ENCODE measurements at regions not wholly inside any gene's neighbourhood (a gene's known extent, or its start where the extent isn't known, plus 50 kb on each side); places are given as distances from the start of the nearest gene placed in this dataset.

DNA sequence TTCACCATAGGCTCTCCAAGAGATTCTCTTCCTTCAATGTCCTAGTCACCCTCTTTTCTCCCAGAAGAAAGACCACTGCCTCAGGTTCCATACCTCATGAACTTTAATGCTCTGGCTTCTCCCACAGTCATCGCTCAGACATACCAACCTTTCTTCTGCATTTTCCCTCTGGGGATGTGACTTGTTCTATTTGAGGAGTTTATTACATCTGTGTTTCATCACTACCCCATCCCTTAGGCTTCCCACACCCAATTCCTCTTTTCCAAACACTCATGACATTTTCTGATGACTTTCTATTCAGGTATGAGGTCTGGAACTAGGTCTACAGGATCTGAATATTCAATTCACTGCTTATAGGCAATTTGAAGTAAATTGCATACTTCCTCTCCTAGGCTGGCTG, 298.6 kb upstream of the MAP2 start:
- H3K27ac ChIP-seq (ENCODE audit: insufficient read depth, low read length), result no peak overlapping the region
- no peaks in the 10 kb centered on the region for H4K20me1 ChIP-seq (ENCODE audit: control insufficient read depth, extremely low read depth, insufficient read depth, low read length)
- no peak for DNase-seq (ENCODE audit: low read depth in 2 of 2)
- no peaks in the 10 kb centered on the region for H3K79me2 ChIP-seq (ENCODE audit: control insufficient read depth, insufficient read depth, low read length)
- TF ChIP-seq, protein P1, sequence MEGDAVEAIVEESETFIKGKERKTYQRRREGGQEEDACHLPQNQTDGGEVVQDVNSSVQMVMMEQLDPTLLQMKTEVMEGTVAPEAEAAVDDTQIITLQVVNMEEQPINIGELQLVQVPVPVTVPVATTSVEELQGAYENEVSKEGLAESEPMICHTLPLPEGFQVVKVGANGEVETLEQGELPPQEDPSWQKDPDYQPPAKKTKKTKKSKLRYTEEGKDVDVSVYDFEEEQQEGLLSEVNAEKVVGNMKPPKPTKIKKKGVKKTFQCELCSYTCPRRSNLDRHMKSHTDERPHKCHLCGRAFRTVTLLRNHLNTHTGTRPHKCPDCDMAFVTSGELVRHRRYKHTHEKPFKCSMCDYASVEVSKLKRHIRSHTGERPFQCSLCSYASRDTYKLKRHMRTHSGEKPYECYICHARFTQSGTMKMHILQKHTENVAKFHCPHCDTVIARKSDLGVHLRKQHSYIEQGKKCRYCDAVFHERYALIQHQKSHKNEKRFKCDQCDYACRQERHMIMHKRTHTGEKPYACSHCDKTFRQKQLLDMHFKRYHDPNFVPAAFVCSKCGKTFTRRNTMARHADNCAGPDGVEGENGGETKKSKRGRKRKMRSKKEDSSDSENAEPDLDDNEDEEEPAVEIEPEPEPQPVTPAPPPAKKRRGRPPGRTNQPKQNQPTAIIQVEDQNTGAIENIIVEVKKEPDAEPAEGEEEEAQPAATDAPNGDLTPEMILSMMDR (conservative IDR thresholded peaks at IDR 0.05 in 1 of 2, IDR thresholded peaks at IDR 0.05 in 1 of 2; ENCODE audit: low read depth in 1 of 2, low read length in 2 of 2), result no peak
- TF ChIP-seq EZH2 (IDR thresholded peaks at IDR 0.05; ENCODE audit: low read length, missing control alignments), result no peak
- no peaks in the 10 kb centered on the region for H3K27me3 ChIP-seq (ENCODE audit: control insufficient read depth, insufficient read depth, low read length)
- H3K4me3 ChIP-seq (replicated peaks in 1 of 4; ENCODE audit: control extremely low read depth in 1 of 4, insufficient read depth in 1 of 4, low read depth in 3 of 4, low read length in 4 of 4), result no peak overlapping the region
- no peak overlapping the region for H2AFZ ChIP-seq (ENCODE audit: low read length)
- H3K9ac ChIP-seq (ENCODE audit: insufficient read depth, low read length), result no peak overlapping the region
- no peaks in the 10 kb centered on the region for H3K9me3 ChIP-seq (ENCODE audit: control insufficient read depth, insufficient read depth, low read depth, low read length)
- H3K36me3 ChIP-seq (ENCODE audit: control insufficient read depth, insufficient read depth, low read length), result no peaks in the 10 kb centered on the region
- no peaks in the 10 kb centered on the region for H3K4me1 ChIP-seq (ENCODE audit: control insufficient read depth, extremely low read depth, insufficient read depth, low read length)
- H3K4me2 ChIP-seq (ENCODE audit: extremely low read depth, insufficient read depth, low read length), result no peak overlapping the region

- no peak overlapping the region for H2AFZ ChIP-seq (ENCODE audit: low read length)
- DNase-seq (ENCODE audit: low read depth in 2 of 2), result no peak
- H3K4me1 ChIP-seq (ENCODE audit: control insufficient read depth, extremely low read depth, insufficient read depth, low read length), result no peaks in the 10 kb centered on the region
- H3K36me3 ChIP-seq (ENCODE audit: control insufficient read depth, insufficient read depth, low read length), result no peaks in the 10 kb centered on the region
- H3K9me3 ChIP-seq (ENCODE audit: control insufficient read depth, insufficient read depth, low read depth, low read length), result no peaks in the 10 kb centered on the region
- H4K20me1 ChIP-seq (ENCODE audit: control insufficient read depth, extremely low read depth, insufficient read depth, low read length), result no peaks in the 10 kb centered on the region
- H3K27me3 ChIP-seq (ENCODE audit: control insufficient read depth, insufficient read depth, low read length), result no peaks in the 10 kb centered on the region
- TF ChIP-seq, protein P1 (conservative IDR thresholded peaks at IDR 0.05 in 1 of 2, IDR thresholded peaks at IDR 0.05 in 1 of 2; ENCODE audit: low read depth in 1 of 2, low read length in 2 of 2), result no peak
- no peak for TF ChIP-seq EZH2 (IDR thresholded peaks at IDR 0.05; ENCODE audit: low read length, missing control alignments)
- no peak overlapping the region for H3K27ac ChIP-seq (ENCODE audit: insufficient read depth, low read length)
- H3K4me3 ChIP-seq (replicated peaks in 1 of 4; ENCODE audit: control extremely low read depth in 1 of 4, insufficient read depth in 1 of 4, low read depth in 3 of 4, low read length in 4 of 4), result no peak overlapping the region
- no peak overlapping the region for H3K4me2 ChIP-seq (ENCODE audit: extremely low read depth, insufficient read depth, low read length)
- no peak overlapping the region for H3K9ac ChIP-seq (ENCODE audit: insufficient read depth, low read length)
- no peaks in the 10 kb centered on the region for H3K79me2 ChIP-seq (ENCODE audit: control insufficient read depth, insufficient read depth, low read length)
Measured at GRCh38 chr2:209138079-209138478, 285.8 kb upstream of the MAP2 start.

DNA sequence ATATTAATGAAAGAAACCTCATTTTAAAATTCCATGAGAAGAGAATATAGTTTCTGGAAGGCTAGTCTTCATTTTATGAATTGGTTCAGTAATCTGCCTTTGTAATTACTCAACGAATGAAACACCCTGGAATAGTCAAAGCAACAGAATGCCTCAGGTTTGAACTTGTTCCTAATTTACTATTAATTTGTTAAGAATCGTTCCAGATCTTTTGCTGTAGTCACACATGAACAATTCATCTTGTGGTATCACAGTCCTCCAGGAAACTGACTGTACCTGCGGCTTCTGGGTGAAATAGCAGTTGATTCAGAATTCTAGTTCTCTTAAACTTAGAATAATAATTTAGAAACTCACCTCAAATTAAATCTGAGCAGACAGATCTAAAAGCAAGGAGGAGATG, 282.7 kb upstream of the MAP2 start:
- H3K79me2 ChIP-seq (ENCODE audit: control insufficient read depth, insufficient read depth, low read length), result no peaks in the 10 kb centered on the region
- H3K27me3 ChIP-seq (ENCODE audit: control insufficient read depth, insufficient read depth, low read length), result no peaks in the 10 kb centered on the region
- no peak for DNase-seq (ENCODE audit: low read depth in 2 of 2)
- TF ChIP-seq EZH2 (IDR thresholded peaks at IDR 0.05; ENCODE audit: low read length, missing control alignments), result no peak
- H3K4me3 ChIP-seq (replicated peaks in 1 of 4; ENCODE audit: control extremely low read depth in 1 of 4, insufficient read depth in 1 of 4, low read depth in 3 of 4, low read length in 4 of 4), result no peak overlapping the region
- no peak overlapping the region for H2AFZ ChIP-seq (ENCODE audit: low read length)
- no peak overlapping the region for H3K27ac ChIP-seq (ENCODE audit: insufficient read depth, low read length)
- H3K4me1 ChIP-seq (ENCODE audit: control insufficient read depth, extremely low read depth, insufficient read depth, low read length), result no peaks in the 10 kb centered on the region
- no peaks in the 10 kb centered on the region for H4K20me1 ChIP-seq (ENCODE audit: control insufficient read depth, extremely low read depth, insufficient read depth, low read length)
- no peaks in the 10 kb centered on the region for H3K9me3 ChIP-seq (ENCODE audit: control insufficient read depth, insufficient read depth, low read depth, low read length)
- H3K9ac ChIP-seq (ENCODE audit: insufficient read depth, low read length), result no peak overlapping the region
- no peak overlapping the region for H3K4me2 ChIP-seq (ENCODE audit: extremely low read depth, insufficient read depth, low read length)
- no peaks in the 10 kb centered on the region for H3K36me3 ChIP-seq (ENCODE audit: control insufficient read depth, insufficient read depth, low read length)
